ENCODE measurements at regions not wholly inside any gene's neighbourhood (a gene's known extent, or its start where the extent isn't known, plus 50 kb on each side); places are given as distances from the start of the nearest gene placed in this dataset.

DNA sequence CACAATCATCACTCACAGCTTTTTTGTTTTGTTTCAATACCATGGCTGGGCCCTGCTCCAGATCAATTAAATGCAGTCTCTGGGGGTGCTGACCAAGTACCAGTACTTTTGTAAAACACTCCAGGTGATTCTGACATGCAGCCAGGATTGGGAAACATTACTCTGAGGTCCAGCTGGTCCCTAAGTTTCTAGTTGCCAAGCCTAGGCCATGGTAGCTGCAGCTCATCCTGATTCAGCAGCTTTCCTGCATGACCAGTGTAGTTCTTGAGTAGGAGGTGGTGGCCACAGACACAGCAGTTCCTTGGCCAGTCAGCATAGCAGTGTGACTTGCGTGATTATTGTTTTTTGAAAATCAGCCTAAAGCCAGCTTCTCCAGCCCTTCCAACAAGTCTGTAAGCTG lies 859.1 kb downstream of the DIAPH3 start:
- H3K27me3 Mint-ChIP-seq (ENCODE audit: low read depth): no peaks in the 10 kb centered on the region
- TF ChIP-seq CTCF (IDR thresholded peaks at IDR 0.05): no peak
- H3K9me3 Mint-ChIP-seq (ENCODE audit: low read depth): no peaks in the 10 kb centered on the region
- H3K27ac Mint-ChIP-seq (ENCODE audit: unreplicated experiment): no peak overlapping the region
- peaks cover 19% of the 10 kb centered on the region for H3K4me1 Mint-ChIP-seq (ENCODE audit: low read depth)
- no peaks in the 10 kb centered on the region for H3K36me3 Mint-ChIP-seq (ENCODE audit: low read depth)
- H3K4me3 Mint-ChIP-seq (ENCODE audit: unreplicated experiment): no peak overlapping the region
- no peak for DNase-seq (ENCODE audit: low spot score)

DNA sequence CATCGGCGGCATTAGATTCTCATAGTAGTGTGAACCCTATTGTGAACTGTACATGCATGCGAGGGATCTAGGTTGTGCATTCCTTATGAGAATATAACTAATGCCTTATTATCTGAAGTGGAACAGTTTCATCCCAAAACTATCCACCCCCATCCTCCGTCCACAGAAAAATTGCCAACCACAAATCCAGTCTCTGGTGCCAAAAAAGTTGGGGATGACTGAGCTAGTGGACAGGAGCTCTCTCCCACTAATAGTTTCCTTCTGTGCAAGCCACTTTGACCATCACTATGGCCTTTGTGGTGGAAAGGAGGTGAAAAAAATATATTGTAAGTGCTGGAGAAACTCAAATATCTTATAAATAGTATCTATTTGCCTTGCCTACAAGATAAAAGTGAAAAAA lies 857.8 kb downstream of the DIAPH3 start:
- no peak for DNase-seq (ENCODE audit: low spot score)
- H3K27ac Mint-ChIP-seq (ENCODE audit: unreplicated experiment): no peak overlapping the region
- no peak for TF ChIP-seq CTCF (IDR thresholded peaks at IDR 0.05)

GRCh38 chr13:59312776-59313175 lies 851.0 kb downstream of the DIAPH3 start:
- no peak overlapping the region for H3K27ac Mint-ChIP-seq (ENCODE audit: unreplicated experiment)
- no peak for DNase-seq (ENCODE audit: low spot score)
- no peaks in the 10 kb centered on the region for H3K4me1 Mint-ChIP-seq (ENCODE audit: low read depth)
- no peak overlapping the region for H3K4me3 Mint-ChIP-seq (ENCODE audit: unreplicated experiment)
- H3K27me3 Mint-ChIP-seq (ENCODE audit: low read depth): no peaks in the 10 kb centered on the region
- no peaks in the 10 kb centered on the region for H3K36me3 Mint-ChIP-seq (ENCODE audit: low read depth)
- no peak for TF ChIP-seq CTCF (IDR thresholded peaks at IDR 0.05)
- no peaks in the 10 kb centered on the region for H3K9me3 Mint-ChIP-seq (ENCODE audit: low read depth)

More for the DNA sequence above, 857.8 kb downstream of the DIAPH3 start:
- Mint-ChIP-seq H3K4me3 (ENCODE audit: unreplicated experiment) (no peak overlapping the region), H3K27me3 (ENCODE audit: low read depth) (no peaks in the 10 kb centered on the region), H3K9me3 (ENCODE audit: low read depth) (no peaks in the 10 kb centered on the region), H3K4me1 (ENCODE audit: low read depth) (peaks cover 9% of the 10 kb centered on the region), H3K36me3 (ENCODE audit: low read depth) (no peaks in the 10 kb centered on the region)

DNA sequence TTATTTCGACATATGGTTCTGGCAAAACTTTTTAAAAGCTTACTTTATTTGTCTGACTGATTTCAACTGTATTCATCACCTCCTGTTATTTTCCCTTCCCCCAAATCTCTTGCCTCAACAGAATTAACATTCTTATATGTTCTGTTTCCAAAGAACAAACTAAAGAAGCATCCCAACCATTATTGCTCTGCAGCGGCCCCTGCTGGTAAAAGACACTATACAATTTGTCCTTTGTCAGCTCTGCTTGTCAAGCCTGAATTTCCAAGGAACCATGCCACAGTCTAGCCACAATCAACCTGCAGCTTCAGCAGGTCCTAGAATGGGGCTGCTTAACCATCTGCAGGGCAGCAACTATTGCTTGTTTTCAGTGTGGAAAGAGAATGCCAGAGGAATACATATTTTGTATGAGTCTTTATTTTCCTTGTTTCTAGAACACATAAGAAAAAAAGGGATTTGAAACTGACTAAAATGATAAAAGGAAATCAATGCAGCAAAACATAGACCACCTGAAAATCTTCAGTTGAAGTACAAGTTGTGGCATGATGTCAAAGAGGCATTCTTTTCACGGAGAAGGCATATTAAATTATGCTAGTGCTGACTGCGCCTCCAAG lies 845.3 kb downstream of the DIAPH3 start:
- H3K36me3 Mint-ChIP-seq (ENCODE audit: low read depth): no peaks in the 10 kb centered on the region
- peak; percentile 94 for TF ChIP-seq CTCF (IDR thresholded peaks at IDR 0.05)
- no peak overlapping the region for H3K4me3 Mint-ChIP-seq (ENCODE audit: unreplicated experiment)
- DNase-seq (ENCODE audit: low spot score): no peak
- H3K27ac Mint-ChIP-seq (ENCODE audit: unreplicated experiment): no peak overlapping the region
- no peaks in the 10 kb centered on the region for H3K4me1 Mint-ChIP-seq (ENCODE audit: low read depth)
- no peaks in the 10 kb centered on the region for H3K9me3 Mint-ChIP-seq (ENCODE audit: low read depth)
- H3K27me3 Mint-ChIP-seq (ENCODE audit: low read depth): no peaks in the 10 kb centered on the region

DNA sequence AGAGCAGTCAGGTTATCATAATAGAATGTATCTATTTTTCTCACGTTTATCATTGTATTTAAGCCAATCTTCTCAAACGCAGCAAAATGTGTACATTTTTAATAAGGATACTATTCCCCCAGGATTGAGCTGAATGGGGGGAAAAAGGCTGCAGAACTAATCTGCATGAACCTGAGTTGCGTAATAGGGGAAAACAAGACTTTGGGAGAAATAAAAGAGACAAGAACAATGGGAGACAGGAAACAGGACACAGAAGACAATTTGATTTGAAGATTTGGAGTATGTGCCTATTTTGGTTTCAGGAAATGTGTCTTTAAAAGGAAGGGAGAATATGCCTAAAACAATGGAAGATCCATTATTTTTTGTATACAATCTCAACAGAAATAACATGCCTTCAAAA lies 844.5 kb downstream of the DIAPH3 start:
- Mint-ChIP-seq H3K36me3 (ENCODE audit: low read depth) (no peaks in the 10 kb centered on the region), H3K27me3 (ENCODE audit: low read depth) (no peaks in the 10 kb centered on the region), H3K9me3 (ENCODE audit: low read depth) (no peaks in the 10 kb centered on the region), H3K4me1 (ENCODE audit: low read depth) (no peaks in the 10 kb centered on the region), H3K4me3 (ENCODE audit: unreplicated experiment) (no peak overlapping the region), H3K27ac (ENCODE audit: unreplicated experiment) (no peak overlapping the region)
- no peak for DNase-seq (ENCODE audit: low spot score)
- no peak for TF ChIP-seq CTCF (IDR thresholded peaks at IDR 0.05)
